ENCODE measurements at regions not wholly inside any gene's neighbourhood (a gene's known extent, or its start where the extent isn't known, plus 50 kb on each side); places are given as distances from the start of the nearest gene placed in this dataset.

DNA sequence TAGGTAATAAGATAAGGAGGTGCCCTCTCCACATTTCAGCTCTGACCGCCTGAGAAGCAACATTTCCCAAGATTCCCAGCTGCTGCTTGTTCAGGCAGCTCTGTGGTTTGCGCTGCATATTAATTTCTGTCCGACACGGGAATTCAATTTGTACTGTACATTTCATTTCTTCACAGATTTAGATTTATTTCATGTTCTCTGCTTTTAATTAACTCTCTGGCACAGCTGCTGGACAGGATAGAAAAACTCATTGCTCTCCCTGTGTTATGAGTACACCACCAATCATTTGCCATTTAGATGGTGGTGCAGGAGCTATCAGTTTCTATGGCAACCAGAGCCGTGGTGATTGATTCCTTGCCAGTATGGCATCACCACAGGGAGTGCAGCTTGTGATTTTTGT, 558.5 kb downstream of the DMRTA1 start:
- no peaks in the 10 kb centered on the region for H3K27me3 ChIP-seq (ENCODE audit: control insufficient read depth, insufficient read depth, low read length)
- POLR2A ChIA-PET = no interaction called here
- DNase-seq (ENCODE audit: low read depth) = no peak
- CTCF ChIA-PET = no interaction called here
- no peaks in the 10 kb centered on the region for H3K36me3 ChIP-seq (ENCODE audit: control insufficient read depth, insufficient read depth, low read length)
- TF ChIP-seq, protein P1, sequence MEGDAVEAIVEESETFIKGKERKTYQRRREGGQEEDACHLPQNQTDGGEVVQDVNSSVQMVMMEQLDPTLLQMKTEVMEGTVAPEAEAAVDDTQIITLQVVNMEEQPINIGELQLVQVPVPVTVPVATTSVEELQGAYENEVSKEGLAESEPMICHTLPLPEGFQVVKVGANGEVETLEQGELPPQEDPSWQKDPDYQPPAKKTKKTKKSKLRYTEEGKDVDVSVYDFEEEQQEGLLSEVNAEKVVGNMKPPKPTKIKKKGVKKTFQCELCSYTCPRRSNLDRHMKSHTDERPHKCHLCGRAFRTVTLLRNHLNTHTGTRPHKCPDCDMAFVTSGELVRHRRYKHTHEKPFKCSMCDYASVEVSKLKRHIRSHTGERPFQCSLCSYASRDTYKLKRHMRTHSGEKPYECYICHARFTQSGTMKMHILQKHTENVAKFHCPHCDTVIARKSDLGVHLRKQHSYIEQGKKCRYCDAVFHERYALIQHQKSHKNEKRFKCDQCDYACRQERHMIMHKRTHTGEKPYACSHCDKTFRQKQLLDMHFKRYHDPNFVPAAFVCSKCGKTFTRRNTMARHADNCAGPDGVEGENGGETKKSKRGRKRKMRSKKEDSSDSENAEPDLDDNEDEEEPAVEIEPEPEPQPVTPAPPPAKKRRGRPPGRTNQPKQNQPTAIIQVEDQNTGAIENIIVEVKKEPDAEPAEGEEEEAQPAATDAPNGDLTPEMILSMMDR (IDR thresholded peaks at IDR 0.05; ENCODE audit: insufficient read depth, low read depth, low read length) = no peak
- no peak overlapping the region for H3K4me3 ChIP-seq (ENCODE audit: low read depth, low read length)

DNA sequence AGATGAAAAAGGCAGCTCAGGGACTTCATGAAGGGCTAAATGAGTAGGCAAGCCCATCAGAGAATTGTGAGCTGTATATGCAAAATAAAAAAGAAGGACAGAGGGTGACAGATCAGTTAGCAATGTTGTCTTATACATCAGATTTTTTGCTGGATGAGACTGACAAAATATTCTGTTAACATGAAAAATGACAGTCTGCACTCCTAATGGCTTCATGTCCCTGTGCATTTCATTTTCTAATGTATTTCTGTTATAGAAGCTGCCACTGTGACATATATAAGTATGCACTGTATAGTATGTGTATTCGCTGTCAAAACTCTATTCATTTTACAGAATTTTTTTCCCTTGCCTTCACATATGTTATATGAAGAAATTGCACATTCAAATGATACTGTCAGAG, 559.5 kb downstream of the DMRTA1 start:
- CTCF ChIA-PET = no interaction called here
- Histone ChIP-seq H3K27me3 (ENCODE audit: control insufficient read depth, insufficient read depth, low read length) (no peaks in the 10 kb centered on the region), H3K36me3 (ENCODE audit: control insufficient read depth, insufficient read depth, low read length) (no peaks in the 10 kb centered on the region), H3K4me3 (ENCODE audit: low read depth, low read length) (no peak overlapping the region)
- POLR2A ChIA-PET = no interaction called here
- TF ChIP-seq, protein P1 (IDR thresholded peaks at IDR 0.05; ENCODE audit: insufficient read depth, low read depth, low read length) = no peak
- DNase-seq (ENCODE audit: low read depth) = no peak

DNA sequence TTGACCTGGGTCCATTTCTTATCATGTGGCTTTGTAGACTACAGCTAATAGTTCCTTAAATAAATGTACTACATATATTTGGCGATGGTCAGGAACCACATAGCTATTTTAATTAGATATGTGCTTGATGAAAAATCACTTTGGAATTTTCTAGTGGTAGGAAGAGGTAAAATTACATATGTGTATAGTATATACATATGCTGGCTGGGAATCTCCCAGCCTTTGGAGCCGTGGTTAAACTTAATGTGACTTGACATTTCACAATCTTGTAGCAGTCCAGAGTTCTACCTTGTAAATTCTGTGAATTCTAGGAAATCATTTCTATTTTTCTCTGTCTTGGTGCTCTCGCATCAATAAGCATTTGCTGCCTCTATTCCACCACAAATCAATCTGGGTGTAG, 565.0 kb downstream of the DMRTA1 start:
- ChIA-PET POLR2A (no interaction called here), CTCF (no interaction called here)
- Histone ChIP-seq H3K27me3 (ENCODE audit: control insufficient read depth, insufficient read depth, low read length) (no peaks in the 10 kb centered on the region), H3K4me3 (ENCODE audit: low read depth, low read length) (no peak overlapping the region), H3K36me3 (ENCODE audit: control insufficient read depth, insufficient read depth, low read length) (no peaks in the 10 kb centered on the region)
- no peak for DNase-seq (ENCODE audit: low read depth)
- TF ChIP-seq, protein P1 (IDR thresholded peaks at IDR 0.05; ENCODE audit: insufficient read depth, low read depth, low read length) = no peak

DNA sequence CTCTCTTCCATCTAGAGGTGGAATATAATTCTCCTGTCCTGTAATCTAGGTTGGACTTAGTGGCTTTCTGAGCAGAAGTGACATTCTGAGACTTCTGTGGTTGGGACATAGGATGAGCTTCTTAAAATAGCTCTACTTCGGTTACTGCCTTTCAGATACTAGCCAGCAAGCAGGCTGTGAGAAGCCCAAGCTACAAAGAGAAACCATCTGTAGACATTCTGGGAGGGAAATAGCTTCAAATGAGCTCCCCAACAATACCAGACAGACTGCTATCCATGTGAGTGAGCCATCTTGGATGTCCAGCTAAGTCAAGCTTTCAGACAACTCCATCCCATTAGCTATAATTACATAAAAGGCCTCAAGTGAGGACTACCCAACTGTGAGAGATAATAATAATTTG, 568.9 kb downstream of the DMRTA1 start:
- POLR2A ChIA-PET = no interaction called here
- CTCF ChIA-PET = no interaction called here
- TF ChIP-seq, protein P1 (IDR thresholded peaks at IDR 0.05; ENCODE audit: insufficient read depth, low read depth, low read length) = no peak

DNA sequence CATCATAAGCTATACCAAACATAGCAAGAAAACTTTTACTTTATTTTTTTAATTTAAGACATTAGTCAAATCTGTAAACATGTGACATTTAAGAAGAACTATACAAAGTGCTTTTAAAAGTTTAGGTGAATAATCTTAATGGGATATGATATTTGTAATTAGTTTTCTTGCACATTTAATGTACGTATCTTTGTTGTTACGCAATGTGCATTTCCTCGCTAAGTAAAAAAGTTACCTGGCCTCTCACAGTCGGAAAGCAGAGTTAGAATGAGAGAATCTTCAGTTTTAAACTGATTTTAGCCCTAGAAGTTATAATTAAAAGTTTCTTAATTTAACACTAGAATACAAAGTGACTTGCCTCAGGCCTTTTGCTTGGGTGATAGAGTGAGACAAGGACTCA, 589.8 kb downstream of the DMRTA1 start:
- CTCF ChIA-PET = no interaction called here
- no peaks in the 10 kb centered on the region for H3K27me3 ChIP-seq (ENCODE audit: control insufficient read depth, insufficient read depth, low read length)
- no peaks in the 10 kb centered on the region for H3K36me3 ChIP-seq (ENCODE audit: control insufficient read depth, insufficient read depth, low read length)
- TF ChIP-seq, protein P1 (IDR thresholded peaks at IDR 0.05; ENCODE audit: insufficient read depth, low read depth, low read length) = no peak
- no peak overlapping the region for H3K4me3 ChIP-seq (ENCODE audit: low read depth, low read length)
- POLR2A ChIA-PET = no interaction called here
- no peak for DNase-seq (ENCODE audit: low read depth)

More for the DNA sequence above, 568.9 kb downstream of the DMRTA1 start:
- Histone ChIP-seq H3K36me3 (ENCODE audit: control insufficient read depth, insufficient read depth, low read length) (no peaks in the 10 kb centered on the region), H3K4me3 (ENCODE audit: low read depth, low read length) (no peak overlapping the region), H3K27me3 (ENCODE audit: control insufficient read depth, insufficient read depth, low read length) (no peaks in the 10 kb centered on the region)
- no peak for DNase-seq (ENCODE audit: low read depth)
